ENCODE measurements at regions not wholly inside any gene's neighbourhood (a gene's known extent, or its start where the extent isn't known, plus 50 kb on each side); places are given as distances from the start of the nearest gene placed in this dataset.

- POLR2A ChIA-PET = no interaction called here
- no peak for DNase-seq
- Mint-ChIP-seq H3K27me3 (peaks cover 9% of the 10 kb centered on the region), H3K4me3 (no peak overlapping the region), H3K4me1 (no peaks in the 10 kb centered on the region), H3K27ac (no peak overlapping the region), H3K36me3 (ENCODE audit: low read depth) (no peaks in the 10 kb centered on the region), H3K9me3 (no peaks in the 10 kb centered on the region)
- CTCF ChIA-PET = no interaction called here
Observed at GRCh38 chr22:49357661-49358440, 469.8 kb downstream of the BRD1 start.

GRCh38 chr22:49356428-49356827 lies 471.2 kb downstream of the BRD1 start:
- no peak for DNase-seq
- POLR2A ChIA-PET = no interaction called here
- Mint-ChIP-seq H3K4me3 (no peak overlapping the region), H3K27me3 (peaks cover 5% of the 10 kb centered on the region), H3K4me1 (no peaks in the 10 kb centered on the region), H3K9me3 (no peaks in the 10 kb centered on the region), H3K36me3 (ENCODE audit: low read depth) (no peaks in the 10 kb centered on the region), H3K27ac (no peak overlapping the region)
- CTCF ChIA-PET = no interaction called here

GRCh38 chr22:49355211-49355920 lies 472.3 kb downstream of the BRD1 start:
- no peaks in the 10 kb centered on the region for H3K27me3 Mint-ChIP-seq
- DNase-seq = no peak
- no peak overlapping the region for H3K27ac Mint-ChIP-seq
- H3K36me3 Mint-ChIP-seq (ENCODE audit: low read depth) = no peaks in the 10 kb centered on the region
- no peak overlapping the region for H3K4me3 Mint-ChIP-seq
- ChIA-PET CTCF (no interaction called here), POLR2A (no interaction called here)
- H3K9me3 Mint-ChIP-seq = no peaks in the 10 kb centered on the region
- no peaks in the 10 kb centered on the region for H3K4me1 Mint-ChIP-seq

GRCh38 chr22:49354516-49355210 lies 473.0 kb downstream of the BRD1 start:
- Mint-ChIP-seq H3K27ac (no peak overlapping the region), H3K4me1 (no peaks in the 10 kb centered on the region), H3K4me3 (no peak overlapping the region)

GRCh38 chr22:49353235-49353634 lies 474.4 kb downstream of the BRD1 start:
- no peaks in the 10 kb centered on the region for H3K36me3 Mint-ChIP-seq (ENCODE audit: low read depth)
- CTCF ChIA-PET = no interaction called here
- POLR2A ChIA-PET = no interaction called here
- H3K27ac Mint-ChIP-seq = no peak overlapping the region
- no peaks in the 10 kb centered on the region for H3K4me1 Mint-ChIP-seq
- no peak overlapping the region for H3K4me3 Mint-ChIP-seq
- no peaks in the 10 kb centered on the region for H3K9me3 Mint-ChIP-seq
- H3K27me3 Mint-ChIP-seq = no peaks in the 10 kb centered on the region
- no peak for DNase-seq

More at GRCh38 chr22:49354516-49355210, 473.0 kb downstream of the BRD1 start:
- ChIA-PET CTCF (no interaction called here), POLR2A (no interaction called here)
- no peaks in the 10 kb centered on the region for H3K9me3 Mint-ChIP-seq
- H3K27me3 Mint-ChIP-seq = no peaks in the 10 kb centered on the region
- DNase-seq = no peak
- H3K36me3 Mint-ChIP-seq (ENCODE audit: low read depth) = no peaks in the 10 kb centered on the region

- no peaks in the 10 kb centered on the region for H3K4me1 Mint-ChIP-seq
- no peak for DNase-seq
- no peak overlapping the region for H3K4me3 Mint-ChIP-seq
- H3K27me3 Mint-ChIP-seq = no peaks in the 10 kb centered on the region
- H3K9me3 Mint-ChIP-seq = no peaks in the 10 kb centered on the region
- no peaks in the 10 kb centered on the region for H3K36me3 Mint-ChIP-seq (ENCODE audit: low read depth)
- POLR2A ChIA-PET = no interaction called here
- CTCF ChIA-PET = no interaction called here
- H3K27ac Mint-ChIP-seq = no peak overlapping the region
Observed at GRCh38 chr22:49352361-49353169, 475.1 kb downstream of the BRD1 start.

- Mint-ChIP-seq H3K9me3 (no peaks in the 10 kb centered on the region), H3K27ac (no peak overlapping the region), H3K36me3 (ENCODE audit: low read depth) (no peaks in the 10 kb centered on the region), H3K4me1 (no peaks in the 10 kb centered on the region), H3K27me3 (no peaks in the 10 kb centered on the region), H3K4me3 (no peak overlapping the region)
- DNase-seq = no peak
- ChIA-PET POLR2A (no interaction called here), CTCF (no interaction called here)
Observed at GRCh38 chr22:49351761-49352227, 475.9 kb downstream of the BRD1 start.

- Mint-ChIP-seq H3K27me3 (no peaks in the 10 kb centered on the region), H3K36me3 (ENCODE audit: low read depth) (no peaks in the 10 kb centered on the region), H3K9me3 (no peaks in the 10 kb centered on the region), H3K4me1 (no peaks in the 10 kb centered on the region), H3K27ac (no peak overlapping the region), H3K4me3 (no peak overlapping the region)
- no peak for DNase-seq
- ChIA-PET CTCF (interaction anchor here (0.7 kb wide), 1 partner anchor 53 kb away, joined by 3 read pairs; no protein-coding TSS in a partner anchor), POLR2A (no interaction called here)
Observed at GRCh38 chr22:49350441-49351121, 477.1 kb downstream of the BRD1 start.

- CTCF ChIA-PET = interaction anchor here (0.7 kb wide), 1 partner anchor 52 kb away, joined by 3 read pairs; no protein-coding TSS in a partner anchor
- no peaks in the 10 kb centered on the region for H3K9me3 Mint-ChIP-seq
- POLR2A ChIA-PET = no interaction called here
- DNase-seq = no peak
- no peaks in the 10 kb centered on the region for H3K36me3 Mint-ChIP-seq (ENCODE audit: low read depth)
- no peak overlapping the region for H3K4me3 Mint-ChIP-seq
- H3K27me3 Mint-ChIP-seq = no peaks in the 10 kb centered on the region
- H3K27ac Mint-ChIP-seq = no peak overlapping the region
- no peaks in the 10 kb centered on the region for H3K4me1 Mint-ChIP-seq
Observed at GRCh38 chr22:49349841-49350381, 477.8 kb downstream of the BRD1 start.

- Mint-ChIP-seq H3K36me3 (ENCODE audit: low read depth) (no peaks in the 10 kb centered on the region), H3K27ac (no peak overlapping the region), H3K4me3 (no peak overlapping the region), H3K27me3 (peaks cover 3% of the 10 kb centered on the region), H3K9me3 (no peaks in the 10 kb centered on the region), H3K4me1 (no peaks in the 10 kb centered on the region)
- ChIA-PET POLR2A (no interaction called here), CTCF (no interaction called here)
- DNase-seq = no peak
Observed at GRCh38 chr22:49349181-49349835, 478.4 kb downstream of the BRD1 start.

- CTCF ChIA-PET = no interaction called here
- DNase-seq = no peak
- Mint-ChIP-seq H3K9me3 (no peaks in the 10 kb centered on the region), H3K27me3 (peaks cover 3% of the 10 kb centered on the region), H3K4me1 (no peaks in the 10 kb centered on the region), H3K36me3 (ENCODE audit: low read depth) (no peaks in the 10 kb centered on the region), H3K27ac (no peak overlapping the region), H3K4me3 (no peak overlapping the region)
- POLR2A ChIA-PET = no interaction called here
Observed at GRCh38 chr22:49348631-49349030, 479.0 kb downstream of the BRD1 start.

GRCh38 chr22:49347376-49347775 lies 480.3 kb downstream of the BRD1 start:
- Mint-ChIP-seq H3K9me3 (no peaks in the 10 kb centered on the region), H3K36me3 (ENCODE audit: low read depth) (no peaks in the 10 kb centered on the region), H3K27ac (no peak overlapping the region), H3K4me1 (no peaks in the 10 kb centered on the region), H3K27me3 (peaks cover 3% of the 10 kb centered on the region), H3K4me3 (no peak overlapping the region)
- POLR2A ChIA-PET = no interaction called here
- DNase-seq = no peak
- CTCF ChIA-PET = no interaction called here

Measured in activated CD4-positive, alpha-beta T cell treated with anti-CD3 and anti-CD28 coated beads, Interleukin-2, amount 10 ng/mL, durations not matched to agents 7 days and 5 days (primary cell).